SK-N-SH treated with all-trans-retinoic acid at 6 μM for 48 hours (cell line): ENCODE measurements at regions not wholly inside any gene's neighbourhood (a gene's known extent, or its start where the extent isn't known, plus 50 kb on each side); places are given as distances from the start of the nearest gene placed in this dataset.

Source experiments
- BACH2 ChIP-seq: fragments of 250-450 bp; sonication (Bioruptor Pico); IDR thresholded peaks from 2 replicates; pipeline ENCODE4 v1.9.0; 2021; ENCODE audit warnings: mild to moderate bottlenecking, borderline replicate concordance
- CSDC2 ChIP-seq: fragments of 250-450 bp; sonication (Bioruptor Pico); IDR thresholded peaks from 2 replicates; pipeline ENCODE4 v1.5.0; 2020; ENCODE audit warnings: mild to moderate bottlenecking, moderate library complexity
- ESRRG ChIP-seq: fragments of 250-450 bp; sonication (Bioruptor Pico); IDR thresholded peaks from 2 replicates; pipeline ENCODE4 v1.6.1; 2021; ENCODE audit warnings: mild to moderate bottlenecking
- GLIS3 ChIP-seq: fragments of 250-450 bp; sonication (Bioruptor Pico); IDR thresholded peaks from 2 replicates; pipeline ENCODE4 v1.5.0; 2020; ENCODE audit warnings: mild to moderate bottlenecking, moderate library complexity
- OSR1 ChIP-seq: fragments of 250-450 bp; sonication (Bioruptor Pico); IDR thresholded peaks from 2 replicates; pipeline ENCODE4 v1.8.0; 2022; ENCODE audit warnings: moderate library complexity, mild to moderate bottlenecking, inconsistent platforms
- PPARA ChIP-seq: fragments of 250-450 bp; sonication (Bioruptor Pico); IDR thresholded peaks from 2 replicates; pipeline ENCODE4 v1.5.0; 2020; ENCODE audit warnings: mild to moderate bottlenecking, borderline replicate concordance
- RARB ChIP-seq: fragments of 250-450 bp; sonication (Bioruptor Pico); IDR thresholded peaks from 2 replicates; pipeline ENCODE4 v1.8.0; 2021; ENCODE audit warnings: mild to moderate bottlenecking, moderate library complexity
- TCF4 ChIP-seq: fragments of 250-450 bp; sonication (Bioruptor Pico); IDR thresholded peaks from 2 replicates; pipeline ENCODE4 v1.8.0; 2021; ENCODE audit warnings: mild to moderate bottlenecking, moderate library complexity, borderline replicate concordance
- ZFP30 ChIP-seq: fragments of 450-650 bp; formaldehyde crosslinking; IDR thresholded peaks from 2 replicates; pipeline ENCODE4 v1.5.0; 2022; ENCODE audit warnings: mild to moderate bottlenecking, moderate library complexity
- ZNF70 ChIP-seq: fragments of 450-650 bp; formaldehyde crosslinking; IDR thresholded peaks from 2 replicates; pipeline ENCODE4 v1.5.0; 2020; ENCODE audit warnings: mild to moderate bottlenecking, moderate library complexity
- TF ChIP-seq, protein P1 (sequence below): fragments of 250-450 bp; sonication (Bioruptor Pico); IDR thresholded peaks from 2 replicates; pipeline ENCODE4 v1.5.1; 2020; ENCODE audit warnings: low read depth, mild to moderate bottlenecking, moderate library complexity
- TF ChIP-seq, protein P2 (sequence below): fragments of 250-450 bp; sonication (Bioruptor Pico); IDR thresholded peaks from 2 replicates; pipeline ENCODE4 v1.8.0; 2020; ENCODE audit warnings: mild to moderate bottlenecking, moderate library complexity, borderline replicate concordance
- TF ChIP-seq, protein P3 (sequence below): fragments of 250-450 bp; sonication (Bioruptor Pico); IDR thresholded peaks from 2 replicates; pipeline ENCODE4 v1.8.0; 2021; ENCODE audit warnings: low read depth, mild to moderate bottlenecking, moderate library complexity, borderline replicate concordance

DNA sequence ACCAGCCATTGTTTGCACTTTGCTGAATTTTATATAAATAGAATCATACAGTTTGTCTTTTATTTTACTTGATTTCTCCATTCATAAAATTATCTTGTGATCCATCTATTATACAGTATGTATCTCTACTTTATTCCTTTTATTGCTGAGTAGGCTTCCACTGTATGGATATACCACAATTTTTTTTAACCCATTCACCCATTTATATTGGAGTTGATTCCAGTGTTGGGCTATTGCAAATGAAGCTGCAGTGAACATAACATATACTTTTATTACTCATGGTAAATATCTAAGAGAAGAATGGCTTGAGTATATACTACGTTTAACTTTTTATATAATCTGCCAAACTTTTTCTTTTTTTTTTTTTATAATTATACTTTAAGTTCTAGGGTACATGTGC, 463.6 kb downstream of the ETNK1 start:
- TF ChIP-seq, protein P1, sequence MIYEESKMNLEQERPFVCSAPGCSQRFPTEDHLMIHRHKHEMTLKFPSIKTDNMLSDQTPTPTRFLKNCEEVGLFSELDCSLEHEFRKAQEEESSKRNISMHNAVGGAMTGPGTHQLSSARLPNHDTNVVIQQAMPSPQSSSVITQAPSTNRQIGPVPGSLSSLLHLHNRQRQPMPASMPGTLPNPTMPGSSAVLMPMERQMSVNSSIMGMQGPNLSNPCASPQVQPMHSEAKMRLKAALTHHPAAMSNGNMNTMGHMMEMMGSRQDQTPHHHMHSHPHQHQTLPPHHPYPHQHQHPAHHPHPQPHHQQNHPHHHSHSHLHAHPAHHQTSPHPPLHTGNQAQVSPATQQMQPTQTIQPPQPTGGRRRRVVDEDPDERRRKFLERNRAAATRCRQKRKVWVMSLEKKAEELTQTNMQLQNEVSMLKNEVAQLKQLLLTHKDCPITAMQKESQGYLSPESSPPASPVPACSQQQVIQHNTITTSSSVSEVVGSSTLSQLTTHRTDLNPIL (CRISPR knock-in tag): no peak
- TF ChIP-seq TCF4 (no peak), ZFP30 (CRISPR knock-in tag) (no peak), CSDC2 (no peak), ZNF70 (CRISPR knock-in tag) (no peak), PPARA (no peak), RARB (CRISPR knock-in tag) (no peak), BACH2 (CRISPR knock-in tag) (no peak), OSR1 (no peak), ESRRG (CRISPR knock-in tag) (no peak), GLIS3 (CRISPR knock-in tag) (no peak)
- TF ChIP-seq, protein P2, sequence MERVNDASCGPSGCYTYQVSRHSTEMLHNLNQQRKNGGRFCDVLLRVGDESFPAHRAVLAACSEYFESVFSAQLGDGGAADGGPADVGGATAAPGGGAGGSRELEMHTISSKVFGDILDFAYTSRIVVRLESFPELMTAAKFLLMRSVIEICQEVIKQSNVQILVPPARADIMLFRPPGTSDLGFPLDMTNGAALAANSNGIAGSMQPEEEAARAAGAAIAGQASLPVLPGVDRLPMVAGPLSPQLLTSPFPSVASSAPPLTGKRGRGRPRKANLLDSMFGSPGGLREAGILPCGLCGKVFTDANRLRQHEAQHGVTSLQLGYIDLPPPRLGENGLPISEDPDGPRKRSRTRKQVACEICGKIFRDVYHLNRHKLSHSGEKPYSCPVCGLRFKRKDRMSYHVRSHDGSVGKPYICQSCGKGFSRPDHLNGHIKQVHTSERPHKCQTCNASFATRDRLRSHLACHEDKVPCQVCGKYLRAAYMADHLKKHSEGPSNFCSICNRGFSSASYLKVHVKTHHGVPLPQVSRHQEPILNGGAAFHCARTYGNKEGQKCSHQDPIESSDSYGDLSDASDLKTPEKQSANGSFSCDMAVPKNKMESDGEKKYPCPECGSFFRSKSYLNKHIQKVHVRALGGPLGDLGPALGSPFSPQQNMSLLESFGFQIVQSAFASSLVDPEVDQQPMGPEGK (CRISPR knock-in tag): no peak
- TF ChIP-seq, protein P3, sequence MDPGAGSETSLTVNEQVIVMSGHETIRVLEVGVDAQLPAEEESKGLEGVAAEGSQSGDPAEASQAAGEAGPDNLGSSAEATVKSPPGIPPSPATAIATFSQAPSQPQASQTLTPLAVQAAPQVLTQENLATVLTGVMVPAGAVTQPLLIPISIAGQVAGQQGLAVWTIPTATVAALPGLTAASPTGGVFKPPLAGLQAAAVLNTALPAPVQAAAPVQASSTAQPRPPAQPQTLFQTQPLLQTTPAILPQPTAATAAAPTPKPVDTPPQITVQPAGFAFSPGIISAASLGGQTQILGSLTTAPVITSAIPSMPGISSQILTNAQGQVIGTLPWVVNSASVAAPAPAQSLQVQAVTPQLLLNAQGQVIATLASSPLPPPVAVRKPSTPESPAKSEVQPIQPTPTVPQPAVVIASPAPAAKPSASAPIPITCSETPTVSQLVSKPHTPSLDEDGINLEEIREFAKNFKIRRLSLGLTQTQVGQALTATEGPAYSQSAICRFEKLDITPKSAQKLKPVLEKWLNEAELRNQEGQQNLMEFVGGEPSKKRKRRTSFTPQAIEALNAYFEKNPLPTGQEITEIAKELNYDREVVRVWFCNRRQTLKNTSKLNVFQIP (CRISPR knock-in tag): no peak
